ENCODE measurements at regions not wholly inside any gene's neighbourhood (a gene's known extent, or its start where the extent isn't known, plus 50 kb on each side); places are given as distances from the start of the nearest gene placed in this dataset.

- no peak overlapping the region for H3K9ac ChIP-seq (ENCODE audit: extremely low read depth, insufficient read length, low read length)
- H4K5ac ChIP-seq (ENCODE audit: insufficient read length, low read depth, low read length), result no peak overlapping the region
- H3K23me2 ChIP-seq (ENCODE audit: insufficient read length, low read depth, low read length, poor library complexity, severe bottlenecking), result no peaks in the 10 kb centered on the region
- H3K9me3 ChIP-seq (ENCODE audit: control insufficient read depth, low read depth, low read length), result no peaks in the 10 kb centered on the region
- H3K79me1 ChIP-seq (ENCODE audit: insufficient read depth, low read depth, low read length, poor library complexity, severe bottlenecking), result no peaks in the 10 kb centered on the region
- H3K27ac Mint-ChIP-seq, result no peak overlapping the region; a peak in 1 of 7 replicates
- H3K23ac ChIP-seq (ENCODE audit: insufficient read length, low read depth, low read length), result no peak overlapping the region
- TF ChIP-seq CTCF (conservative IDR thresholded peaks at IDR 0.05), result peak; percentile 32; the same call in 2 of the 3 replicates
- no peak for DNase-seq
- H2BK20ac ChIP-seq (ENCODE audit: low read depth, low read length, poor library complexity, severe bottlenecking), result no peak overlapping the region
- H3K27me3 ChIP-seq (ENCODE audit: insufficient read depth, low read length), result no peaks in the 10 kb centered on the region
- H2BK15ac ChIP-seq (ENCODE audit: low read depth, low read length), result no peak overlapping the region
- H4K20me1 ChIP-seq (ENCODE audit: control insufficient read depth, insufficient read depth, insufficient read length), result no peaks in the 10 kb centered on the region
- H2BK5ac ChIP-seq (ENCODE audit: insufficient read length, low read length), result no peak overlapping the region
- H2BK120ac ChIP-seq (ENCODE audit: low read depth, low read length, poor library complexity, severe bottlenecking), result no peak overlapping the region
- H3K9me3 Mint-ChIP-seq, result no peaks in the 10 kb centered on the region
- H3K4me1 Mint-ChIP-seq, result peaks cover 0 to 9% of the 10 kb centered on the region in 2 experiments; a peak in 2 of 4 replicates
- H2BK12ac ChIP-seq (ENCODE audit: insufficient read length, low read depth, low read length), result no peak overlapping the region
- no peak overlapping the region for H4K91ac ChIP-seq (ENCODE audit: insufficient read length, low read depth, low read length)
- H4K8ac ChIP-seq (replicated peaks; ENCODE audit: insufficient read length, low read depth, low read length), result no peak overlapping the region
- no peak overlapping the region for H2AFZ ChIP-seq (ENCODE audit: low read length)
- H3K27me3 Mint-ChIP-seq (ENCODE audit: low read depth), result no peaks in the 10 kb centered on the region; the same call in none of the 2 replicates
- no peaks in the 10 kb centered on the region for H3K4me1 ChIP-seq (ENCODE audit: insufficient read depth, low read length)
- H3K4ac ChIP-seq (ENCODE audit: low read depth, low read length), result no peak overlapping the region
- H3K4me2 ChIP-seq (ENCODE audit: insufficient read depth, insufficient read length, low read length), result no peak overlapping the region
- H3K14ac ChIP-seq (ENCODE audit: insufficient read depth, low read length), result peak overlapping the region; percentile 8; the same call in 1 of the 2 replicates
- WGBS (ENCODE audit: extremely low coverage, insufficient read length, low lambda C conversion rate), result no CpG with 5 or more reads among the region's 7 CpGs
- H3K36me3 Mint-ChIP-seq (ENCODE audit: insufficient read depth in 1 of 3, low read depth in 3 of 3), result no peaks in the 10 kb centered on the region
- no peak overlapping the region for H3K18ac ChIP-seq (ENCODE audit: insufficient read length, low read depth, low read length)
- H2AK5ac ChIP-seq (ENCODE audit: insufficient read length, low read length), result no peak overlapping the region
- H3T11ph ChIP-seq (ENCODE audit: low read length), result no peak overlapping the region
- H3K4me3 Mint-ChIP-seq, result no peak overlapping the region
- H3K79me2 ChIP-seq (ENCODE audit: insufficient read depth, low read length), result no peaks in the 10 kb centered on the region
- no peak overlapping the region for H3K56ac ChIP-seq (ENCODE audit: insufficient read length, low read depth, low read length)
- H3K27ac ChIP-seq (ENCODE audit: insufficient read length, low read depth, low read length), result no peak overlapping the region
These were observed 102.4 kb downstream of the VAPA start for GRCh38 chr18:10015941-10016819.

Data from H9 (cell line).